ENCODE measurements at regions not wholly inside any gene's neighbourhood (a gene's known extent, or its start where the extent isn't known, plus 50 kb on each side); places are given as distances from the start of the nearest gene placed in this dataset.

GRCh38 chr5:1662559-1663085 lies 137.0 kb downstream of the MRPL36 start:
- 75% methylated on average over 20 of the region's 20 CpGs for WGBS, 2 donors
- Histone ChIP-seq H3K4me1 (ENCODE audit: control insufficient read depth in 1 of 2, insufficient read depth in 2 of 2, low read length in 2 of 2) (no peaks in the 10 kb centered on the region), H3K4me3 (ENCODE audit: low read length in 2 of 2) (no peak overlapping the region), H3K27ac (ENCODE audit: low read depth in 1 of 2, low read length in 2 of 2) (no peak overlapping the region), H3K36me3 (ENCODE audit: control insufficient read depth in 1 of 2, insufficient read depth in 2 of 2, low read length in 1 of 2) (no peaks in the 10 kb centered on the region), H3K27me3 (ENCODE audit: control insufficient read depth in 1 of 2, insufficient read depth in 2 of 2, low read length in 1 of 2) (no peaks in the 10 kb centered on the region), H3K9me3 (ENCODE audit: control insufficient read depth, low read length) (no peaks in the 10 kb centered on the region)
- peak in 1 of 2 donors; percentile 48 for DNase-seq
- intact Hi-C loops (cut with DNase I), result no loop called here
- no peak for ATAC-seq (ENCODE audit: low FRiP score)

- no peak overlapping the region for H3K4me3 ChIP-seq (ENCODE audit: low read length in 2 of 2)
- 68% methylated on average over 23 of the region's 23 CpGs for WGBS, 2 donors
- H3K36me3 ChIP-seq (ENCODE audit: control insufficient read depth in 1 of 2, insufficient read depth in 2 of 2, low read length in 1 of 2), result no peaks in the 10 kb centered on the region
- intact Hi-C loops (cut with DNase I), result no loop called here
- no peak for ATAC-seq (ENCODE audit: low FRiP score)
- H3K27ac ChIP-seq (ENCODE audit: low read depth in 1 of 2, low read length in 2 of 2), result no peak overlapping the region
- H3K9me3 ChIP-seq (ENCODE audit: control insufficient read depth, low read length), result no peaks in the 10 kb centered on the region
- peak in 1 of 2 donors; percentile 27 for DNase-seq
- no peaks in the 10 kb centered on the region for H3K27me3 ChIP-seq (ENCODE audit: control insufficient read depth in 1 of 2, insufficient read depth in 2 of 2, low read length in 1 of 2)
- H3K4me1 ChIP-seq (ENCODE audit: control insufficient read depth in 1 of 2, insufficient read depth in 2 of 2, low read length in 2 of 2), result no peaks in the 10 kb centered on the region
Observed at GRCh38 chr5:1661831-1662558, 137.6 kb downstream of the MRPL36 start.

GRCh38 chr5:1661311-1661710 lies 137.6 kb upstream of the LPCAT1 start:
- no peaks in the 10 kb centered on the region for H3K27me3 ChIP-seq (ENCODE audit: control insufficient read depth in 1 of 2, insufficient read depth in 2 of 2, low read length in 1 of 2)
- peak in 1 of 2 donors; percentile 38 for DNase-seq
- H3K27ac ChIP-seq (ENCODE audit: low read depth in 1 of 2, low read length in 2 of 2), result no peak overlapping the region

GRCh38 chr5:1660511-1660910 lies 136.8 kb upstream of the LPCAT1 start:
- no peak overlapping the region for H3K4me3 ChIP-seq (ENCODE audit: low read length in 2 of 2)
- ATAC-seq (ENCODE audit: low FRiP score) (no peak), DNase-seq (peak in 1 of 2 donors; percentile 67)

More at GRCh38 chr5:1661311-1661710, 137.6 kb upstream of the LPCAT1 start:
- intact Hi-C loops (cut with DNase I), result no loop called here
- Histone ChIP-seq H3K9me3 (ENCODE audit: control insufficient read depth, low read length) (no peaks in the 10 kb centered on the region), H3K36me3 (ENCODE audit: control insufficient read depth in 1 of 2, insufficient read depth in 2 of 2, low read length in 1 of 2) (no peaks in the 10 kb centered on the region), H3K4me1 (ENCODE audit: control insufficient read depth in 1 of 2, insufficient read depth in 2 of 2, low read length in 2 of 2) (no peaks in the 10 kb centered on the region), H3K4me3 (ENCODE audit: low read length in 2 of 2) (no peak overlapping the region)
- no peak for ATAC-seq (ENCODE audit: low FRiP score)
- WGBS, 2 donors, result 74 to 78% methylated on average over 13 of the region's 13 CpGs

GRCh38 chr5:1660001-1660400 lies 136.2 kb upstream of the LPCAT1 start:
- 42 to 49% methylated on average over 17 of the region's 17 CpGs for WGBS, 2 donors
- intact Hi-C loops (cut with DNase I), result no loop called here
- no peak overlapping the region for H3K27ac ChIP-seq (ENCODE audit: low read depth in 1 of 2, low read length in 2 of 2)

More at GRCh38 chr5:1660511-1660910, 136.8 kb upstream of the LPCAT1 start:
- Histone ChIP-seq H3K9me3 (ENCODE audit: control insufficient read depth, low read length) (no peaks in the 10 kb centered on the region), H3K36me3 (ENCODE audit: control insufficient read depth in 1 of 2, insufficient read depth in 2 of 2, low read length in 1 of 2) (no peaks in the 10 kb centered on the region), H3K4me1 (ENCODE audit: control insufficient read depth in 1 of 2, insufficient read depth in 2 of 2, low read length in 2 of 2) (no peaks in the 10 kb centered on the region), H3K27ac (ENCODE audit: low read depth in 1 of 2, low read length in 2 of 2) (no peak overlapping the region), H3K27me3 (ENCODE audit: control insufficient read depth in 1 of 2, insufficient read depth in 2 of 2, low read length in 1 of 2) (peaks cover 0 to 1% of the 10 kb centered on the region in 2 donors)
- intact Hi-C loops (cut with DNase I), result no loop called here
- 66 to 78% methylated on average over 10 of the region's 10 CpGs for WGBS, 2 donors

GRCh38 chr5:1659100-1659981 lies 135.6 kb upstream of the LPCAT1 start:
- H3K27ac ChIP-seq (ENCODE audit: low read depth in 1 of 2, low read length in 2 of 2), result no peak overlapping the region
- H3K4me3 ChIP-seq (ENCODE audit: low read length in 2 of 2), result no peak overlapping the region
- peaks cover 0 to 1% of the 10 kb centered on the region in 2 donors for H3K27me3 ChIP-seq (ENCODE audit: control insufficient read depth in 1 of 2, insufficient read depth in 2 of 2, low read length in 1 of 2)
- DNase-seq (no peak), ATAC-seq (ENCODE audit: low FRiP score) (no peak)
- H3K9me3 ChIP-seq (ENCODE audit: control insufficient read depth, low read length), result no peaks in the 10 kb centered on the region
- H3K4me1 ChIP-seq (ENCODE audit: control insufficient read depth in 1 of 2, insufficient read depth in 2 of 2, low read length in 2 of 2), result no peaks in the 10 kb centered on the region
- whole genome bisulfite sequencing, 2 donors, result 50% methylated on average over 23 of the region's 23 CpGs
- intact Hi-C loops (cut with DNase I), result no loop called here
- H3K36me3 ChIP-seq (ENCODE audit: control insufficient read depth in 1 of 2, insufficient read depth in 2 of 2, low read length in 1 of 2), result no peaks in the 10 kb centered on the region

More at GRCh38 chr5:1660001-1660400, 136.2 kb upstream of the LPCAT1 start:
- DNase-seq, result peak in 1 of 2 donors; percentile 38
- Histone ChIP-seq H3K27me3 (ENCODE audit: control insufficient read depth in 1 of 2, insufficient read depth in 2 of 2, low read length in 1 of 2) (peaks cover 0 to 1% of the 10 kb centered on the region in 2 donors), H3K36me3 (ENCODE audit: control insufficient read depth in 1 of 2, insufficient read depth in 2 of 2, low read length in 1 of 2) (no peaks in the 10 kb centered on the region), H3K4me3 (ENCODE audit: low read length in 2 of 2) (no peak overlapping the region), H3K4me1 (ENCODE audit: control insufficient read depth in 1 of 2, insufficient read depth in 2 of 2, low read length in 2 of 2) (no peaks in the 10 kb centered on the region), H3K9me3 (ENCODE audit: control insufficient read depth, low read length) (no peaks in the 10 kb centered on the region)
- peak; percentile 19 for ATAC-seq (ENCODE audit: low FRiP score)

- H3K4me3 ChIP-seq (ENCODE audit: low read length in 2 of 2), result no peak overlapping the region
- no peak overlapping the region for H3K27ac ChIP-seq (ENCODE audit: low read depth in 1 of 2, low read length in 2 of 2)
- H3K36me3 ChIP-seq (ENCODE audit: control insufficient read depth in 1 of 2, insufficient read depth in 2 of 2, low read length in 1 of 2), result no peaks in the 10 kb centered on the region
- intact Hi-C loops (cut with DNase I), result no loop called here
- DNase-seq, result no peak
- ATAC-seq (ENCODE audit: low FRiP score), result no peak
- 77 to 80% methylated on average over 14 of the region's 14 CpGs for WGBS, 2 donors
- no peaks in the 10 kb centered on the region for H3K9me3 ChIP-seq (ENCODE audit: control insufficient read depth, low read length)
- H3K4me1 ChIP-seq (ENCODE audit: control insufficient read depth in 1 of 2, insufficient read depth in 2 of 2, low read length in 2 of 2), result no peaks in the 10 kb centered on the region
- peaks cover 0 to 1% of the 10 kb centered on the region in 2 donors for H3K27me3 ChIP-seq (ENCODE audit: control insufficient read depth in 1 of 2, insufficient read depth in 2 of 2, low read length in 1 of 2)
Observed at GRCh38 chr5:1658665-1659064, 134.9 kb upstream of the LPCAT1 start.

GRCh38 chr5:1657161-1657741 lies 133.5 kb upstream of the LPCAT1 start:
- Histone ChIP-seq H3K4me1 (ENCODE audit: control insufficient read depth in 1 of 2, insufficient read depth in 2 of 2, low read length in 2 of 2) (no peaks in the 10 kb centered on the region), H3K9me3 (ENCODE audit: control insufficient read depth, low read length) (no peaks in the 10 kb centered on the region), H3K4me3 (ENCODE audit: low read length in 2 of 2) (no peak overlapping the region), H3K36me3 (ENCODE audit: control insufficient read depth in 1 of 2, insufficient read depth in 2 of 2, low read length in 1 of 2) (no peaks in the 10 kb centered on the region), H3K27me3 (ENCODE audit: control insufficient read depth in 1 of 2, insufficient read depth in 2 of 2, low read length in 1 of 2) (peaks cover 0 to 1% of the 10 kb centered on the region in 2 donors), H3K27ac (ENCODE audit: low read depth in 1 of 2, low read length in 2 of 2) (no peak overlapping the region)
- ATAC-seq (ENCODE audit: low FRiP score) (no peak), DNase-seq (no peak)
- intact Hi-C loops (cut with DNase I), result no loop called here
- 75 to 80% methylated on average over 16 of the region's 16 CpGs for WGBS, 2 donors
